Upper lobe of left lung (tissue), 4 donors: ENCODE measurements at regions not wholly inside any gene's neighbourhood (a gene's known extent, or its start where the extent isn't known, plus 50 kb on each side); places are given as distances from the start of the nearest gene placed in this dataset.

Experiments
- CTCF ChIP-seq, 6 experiments: fragments of 450-650 bp in 4 of 6; fragments of 200-600 bp in 2 of 6; sonication (generic) in 2 of 6; IDR thresholded peaks; one replicate each; pipeline ENCODE4 v1.5.1; 2016 to 2019; ENCODE audit warnings: antibody characterized with exemption in 6 of 6
- POLR2A ChIP-seq, 4 donors: fragments of 450-650 bp; IDR thresholded peaks; one replicate each; pipeline ENCODE4 v1.5.1; 2016 to 2017; ENCODE audit warnings: antibody characterized with exemption in 4 of 4, mild to moderate bottlenecking in 2 of 4
- POLR2AphosphoS5 ChIP-seq, 2 donors: sonication (generic); formaldehyde crosslinking; IDR thresholded peaks; one replicate each; pipeline ENCODE4 v1.5.1; 2017; ENCODE audit warnings: antibody characterized with exemption in 2 of 2

GRCh38 chr10:121158988-121159579, 307.9 kb downstream of the WDR11 start:
- no peak for TF ChIP-seq POLR2A (IDR thresholded peaks at IDR 0.05)
- no peak for TF ChIP-seq POLR2AphosphoS5 (IDR thresholded peaks at IDR 0.05)
- TF ChIP-seq CTCF (IDR thresholded peaks at IDR 0.05), result no peak
